ENCODE measurements at regions not wholly inside any gene's neighbourhood (a gene's known extent, or its start where the extent isn't known, plus 50 kb on each side); places are given as distances from the start of the nearest gene placed in this dataset.

- no peak for DNase-seq (ENCODE audit: low spot score)
Measured at GRCh38 chr18:22544626-22545025, 126.9 kb upstream of the CTAGE1 start.

GRCh38 chr18:22545066-22545760 lies 127.5 kb upstream of the CTAGE1 start:
- DNase-seq (ENCODE audit: low spot score) = no peak

GRCh38 chr18:22546905-22547570 lies 129.3 kb upstream of the CTAGE1 start:
- DNase-seq (ENCODE audit: low spot score) = no peak

GRCh38 chr18:22547807-22548561 lies 130.3 kb upstream of the CTAGE1 start:
- no peak for DNase-seq (ENCODE audit: low spot score)

GRCh38 chr18:22549260-22549937 lies 131.7 kb upstream of the CTAGE1 start:
- no peak for DNase-seq (ENCODE audit: low spot score)

GRCh38 chr18:22550366-22550765 lies 132.7 kb upstream of the CTAGE1 start:
- DNase-seq (ENCODE audit: low spot score) = no peak

GRCh38 chr18:22550861-22551260 lies 133.1 kb upstream of the CTAGE1 start:
- DNase-seq (ENCODE audit: low spot score) = no peak

- peak; percentile 25 for DNase-seq (ENCODE audit: low spot score)
Measured at GRCh38 chr18:22551536-22552151, 133.9 kb upstream of the CTAGE1 start.

GRCh38 chr18:22552254-22552653 lies 134.5 kb upstream of the CTAGE1 start:
- no peak for DNase-seq (ENCODE audit: low spot score)

GRCh38 chr18:22552899-22553460 lies 135.3 kb upstream of the CTAGE1 start:
- DNase-seq (ENCODE audit: low spot score) = no peak

- no peak for DNase-seq (ENCODE audit: low spot score)
Measured at GRCh38 chr18:22556222-22557167, 138.8 kb upstream of the CTAGE1 start.

GRCh38 chr18:22557168-22557941 lies 139.6 kb upstream of the CTAGE1 start:
- DNase-seq (ENCODE audit: low spot score) = no peak

GRCh38 chr18:22558945-22559385 lies 141.2 kb upstream of the CTAGE1 start:
- no peak for DNase-seq (ENCODE audit: low spot score)

GRCh38 chr18:22559414-22560274 lies 141.9 kb upstream of the CTAGE1 start:
- DNase-seq (ENCODE audit: low spot score) = peak; percentile 66

GRCh38 chr18:22560275-22560610 lies 142.5 kb upstream of the CTAGE1 start:
- no peak for DNase-seq (ENCODE audit: low spot score)

- no peak for DNase-seq (ENCODE audit: low spot score)
Measured at GRCh38 chr18:22560797-22561196, 143.1 kb upstream of the CTAGE1 start.

GRCh38 chr18:22563164-22563583 lies 145.5 kb upstream of the CTAGE1 start:
- DNase-seq (ENCODE audit: low spot score) = peak; percentile 89

GRCh38 chr18:22564036-22564435 lies 146.3 kb upstream of the CTAGE1 start:
- no peak for DNase-seq (ENCODE audit: low spot score)
